ENCODE measurements at regions not wholly inside any gene's neighbourhood (a gene's known extent, or its start where the extent isn't known, plus 50 kb on each side); places are given as distances from the start of the nearest gene placed in this dataset.

DNA sequence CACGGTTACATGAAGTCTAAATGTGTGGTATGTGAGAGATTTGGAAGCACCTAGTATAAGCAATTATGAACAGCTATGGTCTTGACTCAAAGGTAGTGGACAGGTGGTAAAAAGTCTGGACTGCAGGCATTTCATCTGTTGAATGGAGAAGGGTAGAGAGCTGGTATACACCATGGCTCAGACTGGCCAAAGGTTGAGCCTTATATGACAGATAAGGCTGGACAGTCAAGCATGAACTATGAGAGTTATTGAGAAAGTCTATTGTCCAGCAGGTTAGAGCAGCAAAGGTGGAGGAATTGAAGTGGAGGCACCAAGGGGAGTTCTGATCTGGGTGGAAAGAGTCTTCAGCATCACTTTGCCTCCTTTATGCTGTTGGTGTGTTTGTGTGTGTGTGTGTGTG is 346.7 kb upstream of the SLC14A2 start:
- TF ChIP-seq, protein P1, sequence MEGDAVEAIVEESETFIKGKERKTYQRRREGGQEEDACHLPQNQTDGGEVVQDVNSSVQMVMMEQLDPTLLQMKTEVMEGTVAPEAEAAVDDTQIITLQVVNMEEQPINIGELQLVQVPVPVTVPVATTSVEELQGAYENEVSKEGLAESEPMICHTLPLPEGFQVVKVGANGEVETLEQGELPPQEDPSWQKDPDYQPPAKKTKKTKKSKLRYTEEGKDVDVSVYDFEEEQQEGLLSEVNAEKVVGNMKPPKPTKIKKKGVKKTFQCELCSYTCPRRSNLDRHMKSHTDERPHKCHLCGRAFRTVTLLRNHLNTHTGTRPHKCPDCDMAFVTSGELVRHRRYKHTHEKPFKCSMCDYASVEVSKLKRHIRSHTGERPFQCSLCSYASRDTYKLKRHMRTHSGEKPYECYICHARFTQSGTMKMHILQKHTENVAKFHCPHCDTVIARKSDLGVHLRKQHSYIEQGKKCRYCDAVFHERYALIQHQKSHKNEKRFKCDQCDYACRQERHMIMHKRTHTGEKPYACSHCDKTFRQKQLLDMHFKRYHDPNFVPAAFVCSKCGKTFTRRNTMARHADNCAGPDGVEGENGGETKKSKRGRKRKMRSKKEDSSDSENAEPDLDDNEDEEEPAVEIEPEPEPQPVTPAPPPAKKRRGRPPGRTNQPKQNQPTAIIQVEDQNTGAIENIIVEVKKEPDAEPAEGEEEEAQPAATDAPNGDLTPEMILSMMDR (conservative IDR thresholded peaks at IDR 0.05; ENCODE audit: low read depth, low read length): no peak
- TF ChIP-seq EZH2 (IDR thresholded peaks at IDR 0.05; ENCODE audit: low read length, unreplicated experiment) (no peak), EZH2phosphoT487 (IDR thresholded peaks at IDR 0.05; ENCODE audit: borderline replicate concordance, low read length) (no peak)

Measured in PC-3 (cell line).